GM12878 (cell line): ENCODE measurements at regions not wholly inside any gene's neighbourhood (a gene's known extent, or its start where the extent isn't known, plus 50 kb on each side); places are given as distances from the start of the nearest gene placed in this dataset.

Experiments
- ASH2L ChIP-seq: fragments of 300-600, 200-600 bp; sonication (generic); IDR thresholded peaks from 2 replicates; pipeline ENCODE4 v1.6.1; 2017; ENCODE audit warnings: low read depth, mild to moderate bottlenecking, borderline replicate concordance
- ATF3 ChIP-seq: IDR thresholded peaks from 2 replicates; pipeline ENCODE4 v1.6.1; 2011; ENCODE audit warnings: low read depth, mild to moderate bottlenecking, low read length, moderate library complexity, borderline replicate concordance; ENCODE audit errors: extremely low read depth
- BHLHE40 ChIP-seq, 2 experiments: fragments of 450-650 bp in 1 of 2; IDR thresholded peaks; 2 replicates each; pipeline ENCODE4 v1.6.1; 2011 to 2017; ENCODE audit warnings: low read depth in 2 of 2, borderline replicate concordance in 1 of 2, improper control_type of control experiment in 1 of 2, low read length in 1 of 2, mild to moderate bottlenecking in 1 of 2
- CHD4 ChIP-seq: fragments of 200-600 bp; sonication (generic); IDR thresholded peaks from 2 replicates; pipeline ENCODE4 v1.6.1; 2016; ENCODE audit warnings: mild to moderate bottlenecking
- CREM ChIP-seq: IDR thresholded peaks from 2 replicates; pipeline ENCODE4 v1.6.1; 2014; ENCODE audit warnings: antibody characterized with exemption, low read depth
- EGR1 ChIP-seq, 2 experiments: IDR thresholded peaks; 1 replicate in 1 of 2; 2 replicates in 1 of 2; pipeline ENCODE4 v1.6.1; 2011 to 2012; ENCODE audit warnings: low read depth in 2 of 2, low read length in 2 of 2, borderline replicate concordance in 1 of 2, mild to moderate bottlenecking in 1 of 2, moderate library complexity in 1 of 2
- FOS ChIP-seq: IDR thresholded peaks from 3 replicates; pipeline ENCODE4 v1.6.1; 2011; ENCODE audit warnings: borderline replicate concordance; ENCODE audit not compliant: insufficient read length; ENCODE audit errors: extremely low read depth
- FOXK2 ChIP-seq: fragments of 450-650 bp; IDR thresholded peaks from 2 replicates; pipeline ENCODE4 v1.6.1; 2017; ENCODE audit warnings: mild to moderate bottlenecking, moderate library complexity
- HDGF ChIP-seq: fragments of 450-650 bp; IDR thresholded peaks from 2 replicates; pipeline ENCODE4 v1.6.1; 2016; ENCODE audit warnings: antibody characterized with exemption
- IRF5 ChIP-seq: fragments of 450-650 bp; IDR thresholded peaks from 2 replicates; pipeline ENCODE4 v1.6.1; 2017; ENCODE audit warnings: borderline replicate concordance
- JUNB ChIP-seq: IDR thresholded peaks from 2 replicates; pipeline ENCODE4 v1.6.1; 2016; ENCODE audit warnings: antibody characterized with exemption, mild to moderate bottlenecking
- JUND ChIP-seq: IDR thresholded peaks from 2 replicates; pipeline ENCODE4 v1.6.1; 2012; ENCODE audit warnings: low read depth, mild to moderate bottlenecking, low read length, improper control_type of control experiment, moderate library complexity
- NR2C1 ChIP-seq: fragments of 450-650 bp; IDR thresholded peaks from 2 replicates; pipeline ENCODE4 v1.6.1; 2017; ENCODE audit warnings: antibody characterized with exemption, mild to moderate bottlenecking, moderate library complexity
- SREBF2 ChIP-seq: IDR thresholded peaks from 2 replicates; pipeline ENCODE4 v1.6.1; 2012; ENCODE audit warnings: mild to moderate bottlenecking, low read length
- STAT1 ChIP-seq: fragments of 450-650 bp; conservative IDR thresholded peaks from 2 replicates; pipeline ENCODE4 v1.6.1; 2014; ENCODE audit warnings: antibody characterized with exemption, mild to moderate bottlenecking
- STAT3 ChIP-seq: IDR thresholded peaks from 2 replicates; pipeline ENCODE4 v1.6.1; 2011; ENCODE audit warnings: low read depth, low read length, improper control_type of control experiment
- TCF12 ChIP-seq: IDR thresholded peaks from 2 replicates; pipeline ENCODE4 v1.6.1; 2011; ENCODE audit warnings: low read depth, mild to moderate bottlenecking, low read length
- ZNF274 ChIP-seq: IDR thresholded peaks from one replicate; pipeline ENCODE4 v1.8.0; 2011; ENCODE audit not compliant: insufficient read length, insufficient read depth
- ZNF384 ChIP-seq: IDR thresholded peaks from 2 replicates; pipeline ENCODE4 v1.6.1; 2012; ENCODE audit warnings: low read depth, mild to moderate bottlenecking, low read length, improper control_type of control experiment, borderline replicate concordance
- ZNF592 ChIP-seq: fragments of 450-650 bp; IDR thresholded peaks from 2 replicates; pipeline ENCODE4 v1.6.1; 2017; ENCODE audit warnings: mild to moderate bottlenecking, moderate library complexity
- ZNF622 ChIP-seq: fragments of 450-650 bp; IDR thresholded peaks from 2 replicates; pipeline ENCODE4 v1.6.1; 2017; ENCODE audit warnings: mild to moderate bottlenecking, inconsistent platforms
- ZZZ3 ChIP-seq: IDR thresholded peaks from 2 replicates; pipeline ENCODE4 v1.6.1; 2011; ENCODE audit warnings: low read depth; ENCODE audit not compliant: control insufficient read depth, insufficient read length
- TF ChIP-seq, protein P1 (sequence below): fragments of 450-650 bp; IDR thresholded peaks from 2 replicates; pipeline ENCODE4 v1.6.1; 2016; ENCODE audit warnings: mild to moderate bottlenecking, moderate library complexity, borderline replicate concordance

GRCh38 chr3:117479095-117479494 lies 769.5 kb downstream of the TUSC7 start (continued):
- TF ChIP-seq STAT3: no peak
- peak; percentile 87; the same call in 1 of the 2 replicates for TF ChIP-seq JUND
- no peak for TF ChIP-seq STAT1
- TF ChIP-seq CHD4: no peak
- TF ChIP-seq FOS: no peak
- TF ChIP-seq ZNF274: no peak
- no peak for TF ChIP-seq SREBF2
- no peak for TF ChIP-seq ZZZ3
- TF ChIP-seq NR2C1: no peak
- TF ChIP-seq CREM: 0 out of 2 replicates have a peak, but pooled peaks have one; percentile 33
- TF ChIP-seq ZNF622: no peak
- no peak for TF ChIP-seq EGR1 (IDR thresholded peaks at IDR 0.05; ENCODE audit: borderline replicate concordance in 1 of 2, low read depth in 2 of 2, low read length in 2 of 2)
- TF ChIP-seq ZNF384: peak; percentile 58; the same call in 1 of the 2 replicates
- TF ChIP-seq HDGF: no peak
- no peak for TF ChIP-seq FOXK2
- TF ChIP-seq IRF5: no peak
- peak; percentile 89 for TF ChIP-seq JUNB
- TF ChIP-seq, protein P1, sequence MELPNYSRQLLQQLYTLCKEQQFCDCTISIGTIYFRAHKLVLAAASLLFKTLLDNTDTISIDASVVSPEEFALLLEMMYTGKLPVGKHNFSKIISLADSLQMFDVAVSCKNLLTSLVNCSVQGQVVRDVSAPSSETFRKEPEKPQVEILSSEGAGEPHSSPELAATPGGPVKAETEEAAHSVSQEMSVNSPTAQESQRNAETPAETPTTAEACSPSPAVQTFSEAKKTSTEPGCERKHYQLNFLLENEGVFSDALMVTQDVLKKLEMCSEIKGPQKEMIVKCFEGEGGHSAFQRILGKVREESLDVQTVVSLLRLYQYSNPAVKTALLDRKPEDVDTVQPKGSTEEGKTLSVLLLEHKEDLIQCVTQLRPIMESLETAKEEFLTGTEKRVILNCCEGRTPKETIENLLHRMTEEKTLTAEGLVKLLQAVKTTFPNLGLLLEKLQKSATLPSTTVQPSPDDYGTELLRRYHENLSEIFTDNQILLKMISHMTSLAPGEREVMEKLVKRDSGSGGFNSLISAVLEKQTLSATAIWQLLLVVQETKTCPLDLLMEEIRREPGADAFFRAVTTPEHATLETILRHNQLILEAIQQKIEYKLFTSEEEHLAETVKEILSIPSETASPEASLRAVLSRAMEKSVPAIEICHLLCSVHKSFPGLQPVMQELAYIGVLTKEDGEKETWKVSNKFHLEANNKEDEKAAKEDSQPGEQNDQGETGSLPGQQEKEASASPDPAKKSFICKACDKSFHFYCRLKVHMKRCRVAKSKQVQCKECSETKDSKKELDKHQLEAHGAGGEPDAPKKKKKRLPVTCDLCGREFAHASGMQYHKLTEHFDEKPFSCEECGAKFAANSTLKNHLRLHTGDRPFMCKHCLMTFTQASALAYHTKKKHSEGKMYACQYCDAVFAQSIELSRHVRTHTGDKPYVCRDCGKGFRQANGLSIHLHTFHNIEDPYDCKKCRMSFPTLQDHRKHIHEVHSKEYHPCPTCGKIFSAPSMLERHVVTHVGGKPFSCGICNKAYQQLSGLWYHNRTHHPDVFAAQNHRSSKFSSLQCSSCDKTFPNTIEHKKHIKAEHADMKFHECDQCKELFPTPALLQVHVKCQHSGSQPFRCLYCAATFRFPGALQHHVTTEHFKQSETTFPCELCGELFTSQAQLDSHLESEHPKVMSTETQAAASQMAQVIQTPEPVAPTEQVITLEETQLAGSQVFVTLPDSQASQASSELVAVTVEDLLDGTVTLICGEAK: no peak
- TF ChIP-seq BHLHE40 (IDR thresholded peaks at IDR 0.05; ENCODE audit: borderline replicate concordance in 1 of 2, low read depth in 2 of 2, low read length in 1 of 2): peak; percentile 46 to 57; a peak in 3 of 4 replicates
- TF ChIP-seq ATF3: no peak
- TF ChIP-seq ZNF592: peak; percentile 70; the same call in 1 of the 2 replicates
- no peak for TF ChIP-seq ASH2L
- TF ChIP-seq TCF12: 0 out of 2 replicates have a peak, but pooled peaks have one; percentile 36
